Upper lobe of left lung (tissue), 6 donors: ENCODE measurements at regions not wholly inside any gene's neighbourhood (a gene's known extent, or its start where the extent isn't known, plus 50 kb on each side); places are given as distances from the start of the nearest gene placed in this dataset.

Experiments used
- ATAC-seq, 2 donors: fragments of 200-7000 bp; cut with Tn5 transposase; one replicate each; pipeline ENCODE4 v1.9.1; 2022; ENCODE audit warnings: mild to moderate bottlenecking in 2 of 2, moderate library complexity in 2 of 2; ENCODE audit not compliant: low FRiP score in 2 of 2
- DNase-seq, 2 donors: peaks; one replicate each; pipeline ENCODE4 v3.0.0-alpha.2; 2019 to 2020
- H3K27ac ChIP-seq, 4 donors: fragments of 200-600 bp; sonication (generic); one replicate each; pipeline ENCODE4 v1.5.1; 2016 to 2019
- H3K27me3 ChIP-seq, 4 donors: fragments of 200-600 bp; sonication (generic); one replicate each; pipeline ENCODE4 v1.5.1; 2017 to 2019
- H3K36me3 ChIP-seq, 4 donors: fragments of 200-600 bp; sonication (generic); one replicate each; pipeline ENCODE4 v1.5.1; 2016 to 2019
- H3K4me1 ChIP-seq, 4 donors: fragments of 200-600 bp; sonication (generic); one replicate each; pipeline ENCODE4 v1.5.1; 2018 to 2019
- H3K4me3 ChIP-seq, 4 donors: fragments of 200-600 bp; sonication (generic); one replicate each; pipeline ENCODE4 v1.5.1; 2017 to 2019; ENCODE audit warnings: mild to moderate bottlenecking in 2 of 4, moderate library complexity in 1 of 4
- H3K9me3 ChIP-seq, 4 donors: fragments of 200-600 bp; sonication (generic); one replicate each; pipeline ENCODE4 v1.5.1; 2018 to 2019
- EP300 ChIP-seq, 4 donors: sonication (generic); formaldehyde crosslinking; IDR thresholded peaks; one replicate each; pipeline ENCODE4 v1.5.1; 2017; ENCODE audit warnings: antibody characterized with exemption in 4 of 4, control low read depth in 2 of 4
- POLR2A ChIP-seq, 4 donors: fragments of 450-650 bp; IDR thresholded peaks; one replicate each; pipeline ENCODE4 v1.5.1; 2016 to 2017; ENCODE audit warnings: antibody characterized with exemption in 4 of 4, mild to moderate bottlenecking in 2 of 4
- POLR2AphosphoS5 ChIP-seq, 2 donors: sonication (generic); formaldehyde crosslinking; IDR thresholded peaks; one replicate each; pipeline ENCODE4 v1.5.1; 2017; ENCODE audit warnings: antibody characterized with exemption in 2 of 2
- WGBS, 2 donors: methylation state at CpG; one replicate each; pipeline ENCODE4 v1.1.5; 2017 to 2018; 5-methylcytosine and 5-hydroxymethylcytosine counted together
- TF ChIP-seq, protein P1 (sequence below), 6 experiments: fragments of 450-650 bp in 4 of 6; fragments of 200-600 bp in 2 of 6; sonication (generic) in 2 of 6; IDR thresholded peaks; one replicate each; pipeline ENCODE4 v1.5.1; 2016 to 2019; ENCODE audit warnings: antibody characterized with exemption in 6 of 6
- donor health status: DM: no; HTN: no; CAD: no; lungs with moderate emphysema.
- donor health status: DM: no; HTN: yes; CAD: no; lungs with severe emphysema.

DNA sequence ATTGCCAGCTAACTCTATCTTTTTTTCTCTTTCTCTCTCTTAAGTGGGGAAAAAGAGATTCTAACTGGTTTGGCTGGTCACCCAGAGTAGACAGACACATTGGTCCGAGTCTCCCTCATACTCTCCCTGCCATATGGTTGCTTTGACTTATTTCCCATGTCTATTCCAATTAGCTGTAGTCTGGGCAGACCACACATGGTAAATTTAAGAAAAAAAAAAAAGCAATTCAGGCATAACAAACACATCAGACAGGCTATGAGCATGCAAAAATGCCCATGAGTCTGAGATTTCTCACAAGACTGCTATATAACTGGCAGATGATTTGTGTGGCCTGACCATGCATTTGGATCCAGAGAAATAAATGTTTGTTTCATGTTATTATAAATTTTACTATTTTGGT is 110.2 kb upstream of the FGF10 start:
- no peaks in the 10 kb centered on the region for H3K27me3 ChIP-seq
- no peaks in the 10 kb centered on the region for H3K9me3 ChIP-seq
- H3K4me1 ChIP-seq = no peaks in the 10 kb centered on the region
- WGBS, 2 donors = 55 to 74% methylated on average over 1 of the region's 1 CpG
- TF ChIP-seq EP300 (IDR thresholded peaks at IDR 0.05) (no peak), POLR2A (IDR thresholded peaks at IDR 0.05) (no peak), POLR2AphosphoS5 (IDR thresholded peaks at IDR 0.05) (no peak)
- TF ChIP-seq, protein P1, sequence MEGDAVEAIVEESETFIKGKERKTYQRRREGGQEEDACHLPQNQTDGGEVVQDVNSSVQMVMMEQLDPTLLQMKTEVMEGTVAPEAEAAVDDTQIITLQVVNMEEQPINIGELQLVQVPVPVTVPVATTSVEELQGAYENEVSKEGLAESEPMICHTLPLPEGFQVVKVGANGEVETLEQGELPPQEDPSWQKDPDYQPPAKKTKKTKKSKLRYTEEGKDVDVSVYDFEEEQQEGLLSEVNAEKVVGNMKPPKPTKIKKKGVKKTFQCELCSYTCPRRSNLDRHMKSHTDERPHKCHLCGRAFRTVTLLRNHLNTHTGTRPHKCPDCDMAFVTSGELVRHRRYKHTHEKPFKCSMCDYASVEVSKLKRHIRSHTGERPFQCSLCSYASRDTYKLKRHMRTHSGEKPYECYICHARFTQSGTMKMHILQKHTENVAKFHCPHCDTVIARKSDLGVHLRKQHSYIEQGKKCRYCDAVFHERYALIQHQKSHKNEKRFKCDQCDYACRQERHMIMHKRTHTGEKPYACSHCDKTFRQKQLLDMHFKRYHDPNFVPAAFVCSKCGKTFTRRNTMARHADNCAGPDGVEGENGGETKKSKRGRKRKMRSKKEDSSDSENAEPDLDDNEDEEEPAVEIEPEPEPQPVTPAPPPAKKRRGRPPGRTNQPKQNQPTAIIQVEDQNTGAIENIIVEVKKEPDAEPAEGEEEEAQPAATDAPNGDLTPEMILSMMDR (IDR thresholded peaks at IDR 0.05) = no peak
- no peaks in the 10 kb centered on the region for H3K36me3 ChIP-seq
- no peak overlapping the region for H3K4me3 ChIP-seq
- no peak for ATAC-seq
- no peak overlapping the region for H3K27ac ChIP-seq
- no peak for DNase-seq

DNA sequence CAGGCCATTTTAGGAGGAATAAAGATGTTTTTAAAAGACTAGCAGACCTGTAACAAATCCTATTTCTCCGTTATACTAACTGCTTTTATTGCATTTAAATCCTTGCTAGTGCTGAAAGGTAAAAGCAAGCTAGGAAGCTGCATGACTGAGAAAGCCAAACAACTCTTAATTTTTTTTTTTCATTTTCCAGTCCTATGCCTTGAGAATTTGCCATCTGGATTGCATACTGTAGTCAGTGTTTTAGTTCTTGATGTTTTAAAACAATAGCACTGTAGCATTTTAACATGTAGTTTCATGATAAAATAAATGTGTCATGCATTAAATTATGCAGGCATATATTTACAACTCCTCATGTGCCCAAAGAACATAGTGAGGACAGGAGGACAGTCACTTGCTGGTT is 108.4 kb upstream of the FGF10 start:
- DNase-seq (no peak), ATAC-seq (no peak)
- Histone ChIP-seq H3K4me1 (no peaks in the 10 kb centered on the region), H3K36me3 (no peaks in the 10 kb centered on the region), H3K9me3 (no peaks in the 10 kb centered on the region), H3K27ac (no peak overlapping the region), H3K4me3 (no peak overlapping the region), H3K27me3 (no peaks in the 10 kb centered on the region)
- WGBS, 2 donors = 81 to 93% methylated on average over 1 of the region's 1 CpG
- TF ChIP-seq POLR2A (IDR thresholded peaks at IDR 0.05) = no peak
- TF ChIP-seq, protein P1 (IDR thresholded peaks at IDR 0.05) = no peak
- TF ChIP-seq EP300 (IDR thresholded peaks at IDR 0.05) = no peak
- TF ChIP-seq POLR2AphosphoS5 (IDR thresholded peaks at IDR 0.05) = no peak

DNA sequence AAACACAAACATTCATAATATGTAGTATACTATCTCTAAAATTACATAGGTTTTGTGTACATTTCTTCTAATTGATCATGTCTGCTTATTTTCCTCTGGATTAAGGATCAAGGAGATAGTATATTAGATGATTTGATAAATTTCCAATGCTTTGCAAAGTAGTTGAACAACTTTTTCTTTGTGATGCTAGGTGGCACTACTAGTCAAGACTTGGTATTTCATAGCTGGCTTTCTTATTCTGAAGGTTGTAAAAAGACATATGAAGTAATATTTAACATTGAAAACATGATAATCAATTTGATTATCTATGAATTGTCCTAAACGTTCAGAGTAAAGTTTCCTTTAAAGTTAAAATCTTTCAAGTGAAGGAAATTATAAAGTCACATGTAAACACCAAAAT is 106.1 kb upstream of the FGF10 start:
- TF ChIP-seq POLR2AphosphoS5 (IDR thresholded peaks at IDR 0.05) (no peak), EP300 (IDR thresholded peaks at IDR 0.05) (no peak), POLR2A (IDR thresholded peaks at IDR 0.05) (no peak)
- TF ChIP-seq, protein P1 (IDR thresholded peaks at IDR 0.05) = no peak
- 63 to 75% methylated on average over 1 of the region's 1 CpG for WGBS, 2 donors
- Histone ChIP-seq H3K4me3 (no peak overlapping the region), H3K9me3 (no peaks in the 10 kb centered on the region), H3K36me3 (no peaks in the 10 kb centered on the region), H3K4me1 (no peaks in the 10 kb centered on the region), H3K27me3 (no peaks in the 10 kb centered on the region), H3K27ac (no peak overlapping the region)
- no peak for ATAC-seq
- no peak for DNase-seq

DNA sequence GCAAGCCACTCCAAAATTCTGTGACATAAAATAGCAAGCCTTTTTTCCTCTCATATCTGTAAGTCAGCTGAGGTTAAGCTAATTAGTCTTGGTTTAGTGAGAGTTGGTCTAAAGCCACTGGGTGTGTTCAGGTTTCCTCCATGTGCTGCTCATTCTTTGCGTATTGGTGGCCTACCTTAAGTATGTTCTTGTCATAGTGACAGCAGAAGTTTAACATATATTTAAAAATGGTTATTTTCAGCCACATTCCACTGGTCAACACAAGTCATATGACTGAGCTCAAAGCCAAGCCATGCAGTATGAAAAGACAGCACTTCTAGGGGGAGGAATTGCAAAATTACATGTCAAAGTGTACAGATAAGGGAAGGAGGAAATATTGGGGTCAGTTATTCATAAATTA is 100.5 kb upstream of the FGF10 start:
- no peaks in the 10 kb centered on the region for H3K36me3 ChIP-seq
- no peak for TF ChIP-seq EP300 (IDR thresholded peaks at IDR 0.05)
- ATAC-seq = no peak
- no peaks in the 10 kb centered on the region for H3K27me3 ChIP-seq
- DNase-seq = no peak
- no peaks in the 10 kb centered on the region for H3K4me1 ChIP-seq
- no peaks in the 10 kb centered on the region for H3K9me3 ChIP-seq
- H3K4me3 ChIP-seq = no peak overlapping the region
- H3K27ac ChIP-seq = no peak overlapping the region
- WGBS, 2 donors = 76 to 90% methylated on average over 1 of the region's 1 CpG

DNA sequence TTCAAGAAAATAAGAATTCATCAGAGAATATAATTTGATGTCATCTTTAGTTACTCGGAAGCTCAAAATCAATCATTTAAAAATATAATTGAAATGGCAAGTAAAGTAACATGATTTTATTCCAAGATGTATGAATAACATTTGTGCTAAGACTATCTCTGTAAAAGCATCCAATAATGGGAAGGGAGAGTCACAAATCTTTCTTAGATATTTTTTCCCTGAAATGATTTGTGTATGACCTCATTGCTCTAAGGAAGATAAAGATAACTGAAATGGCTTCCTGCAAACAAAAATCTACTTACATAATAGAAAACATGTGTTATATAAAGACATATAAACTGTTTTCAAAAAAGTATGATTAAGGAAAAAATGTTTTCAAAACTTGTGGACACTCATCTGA is 97.4 kb upstream of the FGF10 start:
- DNase-seq = no peak
- Histone ChIP-seq H3K9me3 (no peaks in the 10 kb centered on the region), H3K4me3 (no peak overlapping the region), H3K27me3 (no peaks in the 10 kb centered on the region), H3K36me3 (no peaks in the 10 kb centered on the region), H3K4me1 (no peaks in the 10 kb centered on the region), H3K27ac (no peak overlapping the region)
- WGBS, 2 donors = 0 to 4% methylated on average over 1 of the region's 1 CpG
- no peak for ATAC-seq
- TF ChIP-seq, protein P1 (IDR thresholded peaks at IDR 0.05) = no peak
- no peak for TF ChIP-seq POLR2AphosphoS5 (IDR thresholded peaks at IDR 0.05)
- no peak for TF ChIP-seq POLR2A (IDR thresholded peaks at IDR 0.05)
- no peak for TF ChIP-seq EP300 (IDR thresholded peaks at IDR 0.05)
